ENCODE measurements at regions not wholly inside any gene's neighbourhood (a gene's known extent, or its start where the extent isn't known, plus 50 kb on each side); places are given as distances from the start of the nearest gene placed in this dataset.

DNA sequence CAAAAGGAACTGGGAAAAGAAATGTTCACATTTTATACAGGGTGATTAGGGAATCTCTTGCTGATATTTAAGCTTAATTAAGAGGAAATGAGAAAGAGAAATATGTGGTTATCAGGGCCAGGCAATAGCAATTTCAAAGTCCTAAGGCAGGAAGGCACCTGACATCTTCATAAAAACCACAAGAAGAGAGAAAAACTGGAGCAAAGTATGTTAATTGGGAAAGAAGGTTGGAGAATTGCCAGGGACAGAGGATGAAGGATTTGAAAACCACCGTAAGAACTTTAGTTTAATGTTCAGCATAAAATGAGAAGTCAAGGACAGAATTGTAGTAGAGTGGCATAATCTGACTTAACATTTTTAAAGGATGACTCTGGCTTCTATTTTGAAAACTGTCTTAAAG is 691.8 kb upstream of the NRXN1 start:
- no peaks in the 10 kb centered on the region for H3K36me3 ChIP-seq (ENCODE audit: control insufficient read depth, insufficient read depth, low read length)
- H3K27ac ChIP-seq (ENCODE audit: low read length): no peak overlapping the region
- no peaks in the 10 kb centered on the region for H3K4me1 ChIP-seq (ENCODE audit: control insufficient read depth, insufficient read depth, low read length)
- no peaks in the 10 kb centered on the region for H3K27me3 ChIP-seq (ENCODE audit: control insufficient read depth, insufficient read depth, low read length)
- H3K4me3 ChIP-seq (ENCODE audit: low read length): no peak overlapping the region
- no CpG with 5 or more reads among the region's 1 CpG for WGBS (ENCODE audit: insufficient coverage)
- no peak for DNase-seq
- H3K9me3 ChIP-seq (replicated peaks; ENCODE audit: control insufficient read depth, low read depth, low read length): no peaks in the 10 kb centered on the region

DNA sequence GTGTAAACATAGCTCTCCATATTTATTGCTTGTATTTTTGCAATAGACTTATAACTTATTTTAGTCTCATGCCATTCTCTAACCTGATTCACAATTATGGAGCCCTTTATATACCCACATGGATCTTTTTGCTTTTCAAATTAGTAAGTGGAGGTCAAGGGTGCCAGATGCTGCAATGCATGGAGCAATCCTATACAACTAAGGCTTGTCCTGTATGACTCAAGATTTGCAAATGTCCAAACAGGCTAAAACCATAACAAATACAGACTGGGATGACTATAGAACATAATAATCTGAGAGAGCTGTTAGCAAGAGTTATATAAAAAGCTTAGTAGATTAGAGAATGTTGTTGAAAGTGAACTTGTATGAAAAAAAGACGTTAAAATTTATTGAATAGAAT is 690.4 kb upstream of the NRXN1 start:
- DNase-seq: no peak
- Histone ChIP-seq H3K27me3 (ENCODE audit: control insufficient read depth, insufficient read depth, low read length) (no peaks in the 10 kb centered on the region), H3K4me3 (ENCODE audit: low read length) (no peak overlapping the region), H3K27ac (ENCODE audit: low read length) (no peak overlapping the region), H3K9me3 (replicated peaks; ENCODE audit: control insufficient read depth, low read depth, low read length) (no peaks in the 10 kb centered on the region), H3K36me3 (ENCODE audit: control insufficient read depth, insufficient read depth, low read length) (no peaks in the 10 kb centered on the region), H3K4me1 (ENCODE audit: control insufficient read depth, insufficient read depth, low read length) (no peaks in the 10 kb centered on the region)
- WGBS (ENCODE audit: insufficient coverage): no CpG with 5 or more reads among the region's 1 CpG

DNA sequence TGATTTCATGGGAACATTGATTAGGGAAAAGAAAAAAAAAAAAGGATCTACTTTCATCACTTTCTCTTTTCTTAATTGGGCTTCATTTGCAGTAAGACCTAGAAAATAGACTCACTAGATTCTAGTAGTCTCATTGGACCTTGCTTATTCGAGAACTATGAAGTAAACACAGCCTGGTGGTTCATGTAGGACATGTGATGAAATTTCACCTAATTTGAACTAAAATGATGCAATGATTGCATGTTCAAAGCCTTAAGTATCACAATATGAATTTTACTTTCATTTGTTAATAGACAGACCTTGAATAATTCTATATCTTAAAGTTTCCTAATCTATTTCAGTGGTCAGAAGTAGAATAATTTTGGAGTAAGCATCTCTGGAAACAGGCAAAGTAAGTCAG is 688.9 kb upstream of the NRXN1 start:
- Histone ChIP-seq H3K27ac (ENCODE audit: low read length) (no peak overlapping the region), H3K36me3 (ENCODE audit: control insufficient read depth, insufficient read depth, low read length) (no peaks in the 10 kb centered on the region), H3K4me3 (ENCODE audit: low read length) (no peak overlapping the region), H3K27me3 (ENCODE audit: control insufficient read depth, insufficient read depth, low read length) (no peaks in the 10 kb centered on the region), H3K4me1 (ENCODE audit: control insufficient read depth, insufficient read depth, low read length) (no peaks in the 10 kb centered on the region), H3K9me3 (replicated peaks; ENCODE audit: control insufficient read depth, low read depth, low read length) (no peaks in the 10 kb centered on the region)
- WGBS (ENCODE audit: insufficient coverage): no CpG with 5 or more reads among the region's 1 CpG
- no peak for DNase-seq

DNA sequence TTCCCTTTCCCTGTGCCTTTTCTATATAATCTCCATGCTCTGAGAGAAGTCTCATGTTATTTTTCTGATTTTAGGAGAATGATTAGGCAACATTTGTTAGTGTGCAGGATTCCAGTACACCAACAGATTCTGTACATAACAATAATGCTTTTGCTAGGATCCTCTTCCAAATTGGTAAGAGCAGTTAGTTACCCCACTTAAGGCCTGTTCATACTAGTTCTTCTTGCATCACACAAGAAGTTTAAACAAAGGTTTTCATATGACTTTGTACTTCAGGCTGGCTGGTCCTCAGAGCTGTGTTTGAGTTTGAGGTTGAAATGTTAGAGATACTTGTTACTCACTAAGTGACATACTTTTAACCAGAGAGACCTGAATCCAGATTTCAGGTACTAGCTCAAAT is 686.9 kb upstream of the NRXN1 start:
- no peak overlapping the region for H3K4me3 ChIP-seq (ENCODE audit: low read length)
- no peaks in the 10 kb centered on the region for H3K36me3 ChIP-seq (ENCODE audit: control insufficient read depth, insufficient read depth, low read length)
- H3K4me1 ChIP-seq (ENCODE audit: control insufficient read depth, insufficient read depth, low read length): no peaks in the 10 kb centered on the region
- no peaks in the 10 kb centered on the region for H3K27me3 ChIP-seq (ENCODE audit: control insufficient read depth, insufficient read depth, low read length)
- no peak for DNase-seq
- H3K9me3 ChIP-seq (replicated peaks; ENCODE audit: control insufficient read depth, low read depth, low read length): no peaks in the 10 kb centered on the region
- no peak overlapping the region for H3K27ac ChIP-seq (ENCODE audit: low read length)

DNA sequence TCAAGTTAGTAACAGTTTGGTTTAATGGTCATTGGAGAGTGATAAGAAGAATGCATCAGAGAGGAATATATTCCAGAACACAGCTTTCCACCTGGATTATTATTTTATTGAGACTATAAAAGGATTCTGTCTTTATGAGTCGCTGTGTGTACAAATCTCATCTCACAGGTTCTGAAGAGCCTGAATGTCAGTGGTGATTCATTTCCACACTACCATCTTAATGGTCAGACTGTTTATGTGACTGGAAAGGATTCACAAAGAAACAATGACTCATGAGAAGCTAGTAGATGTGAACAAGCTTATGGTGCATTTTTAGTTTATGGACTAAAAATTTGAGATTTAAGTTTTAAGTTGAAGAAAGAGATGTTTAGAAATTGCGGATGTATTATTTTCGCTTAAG is 685.4 kb upstream of the NRXN1 start:
- no peaks in the 10 kb centered on the region for H3K9me3 ChIP-seq (replicated peaks; ENCODE audit: control insufficient read depth, low read depth, low read length)
- no peaks in the 10 kb centered on the region for H3K36me3 ChIP-seq (ENCODE audit: control insufficient read depth, insufficient read depth, low read length)
- no CpG with 5 or more reads among the region's 3 CpGs for WGBS (ENCODE audit: insufficient coverage)
- H3K27ac ChIP-seq (ENCODE audit: low read length): no peak overlapping the region
- no peak for DNase-seq
- H3K4me1 ChIP-seq (ENCODE audit: control insufficient read depth, insufficient read depth, low read length): no peaks in the 10 kb centered on the region
- no peak overlapping the region for H3K4me3 ChIP-seq (ENCODE audit: low read length)
- no peaks in the 10 kb centered on the region for H3K27me3 ChIP-seq (ENCODE audit: control insufficient read depth, insufficient read depth, low read length)

DNA sequence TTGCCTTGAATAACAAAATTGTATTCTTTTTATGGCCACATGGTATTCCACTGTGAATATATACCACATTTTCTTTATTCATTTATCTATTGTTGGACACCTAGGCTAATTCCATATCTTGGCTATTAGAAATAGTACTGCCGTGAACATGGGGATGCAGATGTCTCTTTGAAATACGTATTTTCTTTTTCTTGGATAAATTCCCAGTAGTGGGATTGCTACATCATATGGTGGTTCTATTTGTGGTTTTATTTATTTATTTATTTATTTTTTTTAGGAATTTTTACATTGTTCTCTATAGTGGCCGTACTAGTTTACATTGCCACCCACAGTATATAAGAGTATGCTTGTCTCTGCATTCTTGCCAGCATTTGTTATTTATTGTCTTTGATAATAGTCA is 679.8 kb upstream of the NRXN1 start:
- no peaks in the 10 kb centered on the region for H3K27me3 ChIP-seq (ENCODE audit: control insufficient read depth, insufficient read depth, low read length)
- DNase-seq: peak; percentile 7
- no CpG with 5 or more reads among the region's 3 CpGs for WGBS (ENCODE audit: insufficient coverage)
- no peaks in the 10 kb centered on the region for H3K4me1 ChIP-seq (ENCODE audit: control insufficient read depth, insufficient read depth, low read length)
- H3K36me3 ChIP-seq (ENCODE audit: control insufficient read depth, insufficient read depth, low read length): no peaks in the 10 kb centered on the region
- no peak overlapping the region for H3K4me3 ChIP-seq (ENCODE audit: low read length)
- H3K9me3 ChIP-seq (replicated peaks; ENCODE audit: control insufficient read depth, low read depth, low read length): no peaks in the 10 kb centered on the region
- H3K27ac ChIP-seq (ENCODE audit: low read length): no peak overlapping the region

DNA sequence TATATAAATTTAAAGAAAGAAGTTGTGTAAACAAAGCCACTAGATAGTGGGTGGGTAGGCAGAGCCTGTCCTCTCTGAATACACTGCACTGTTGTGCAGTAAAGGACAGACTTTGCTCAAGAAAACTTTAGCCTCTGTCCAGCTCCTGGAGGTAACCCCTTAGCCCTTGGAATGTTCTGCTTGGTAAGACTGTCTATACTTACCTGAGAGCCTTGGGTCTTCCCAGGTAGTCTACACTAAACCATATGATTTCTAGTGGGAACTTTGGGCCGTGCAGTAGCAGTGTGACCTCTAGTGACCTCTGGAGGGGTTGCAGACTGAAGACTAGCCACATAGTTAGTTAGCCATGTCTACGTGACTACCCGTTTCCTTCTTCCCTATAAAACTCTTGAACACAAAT is 678.3 kb upstream of the NRXN1 start:
- Histone ChIP-seq H3K36me3 (ENCODE audit: control insufficient read depth, insufficient read depth, low read length) (no peaks in the 10 kb centered on the region), H3K27ac (ENCODE audit: low read length) (no peak overlapping the region), H3K4me1 (ENCODE audit: control insufficient read depth, insufficient read depth, low read length) (no peaks in the 10 kb centered on the region), H3K9me3 (replicated peaks; ENCODE audit: control insufficient read depth, low read depth, low read length) (no peaks in the 10 kb centered on the region), H3K4me3 (ENCODE audit: low read length) (no peak overlapping the region), H3K27me3 (ENCODE audit: control insufficient read depth, insufficient read depth, low read length) (no peaks in the 10 kb centered on the region)
- no CpG with 5 or more reads among the region's 3 CpGs for WGBS (ENCODE audit: insufficient coverage)
- DNase-seq: no peak

DNA sequence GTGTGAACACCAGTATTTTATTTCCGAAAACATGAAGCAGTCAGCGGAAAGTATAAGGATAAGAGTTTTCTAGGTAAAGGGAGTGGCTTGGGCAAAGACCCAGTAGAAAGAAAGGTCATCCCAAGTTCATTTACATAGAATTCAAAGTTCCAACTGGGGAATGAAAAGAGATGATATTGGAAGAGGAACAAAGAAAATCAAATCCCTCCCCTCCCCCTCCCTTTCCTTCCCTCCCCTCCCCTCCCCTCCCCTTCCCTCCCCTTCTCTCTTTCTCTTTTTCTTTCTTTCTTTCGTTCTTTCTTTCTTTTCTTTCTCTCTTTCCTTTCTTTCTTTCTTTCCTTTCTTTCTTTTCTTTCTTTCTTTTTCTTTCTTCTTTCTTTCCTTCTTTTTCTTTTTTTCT is 675.7 kb upstream of the NRXN1 start:
- H3K4me1 ChIP-seq (ENCODE audit: control insufficient read depth, insufficient read depth, low read length): no peaks in the 10 kb centered on the region
- WGBS (ENCODE audit: insufficient coverage): 100% methylated on average over 1 of the region's 3 CpGs
- no peak overlapping the region for H3K27ac ChIP-seq (ENCODE audit: low read length)
- H3K27me3 ChIP-seq (ENCODE audit: control insufficient read depth, insufficient read depth, low read length): no peaks in the 10 kb centered on the region
- H3K36me3 ChIP-seq (ENCODE audit: control insufficient read depth, insufficient read depth, low read length): no peaks in the 10 kb centered on the region
- peak; percentile 10 for DNase-seq
- H3K9me3 ChIP-seq (replicated peaks; ENCODE audit: control insufficient read depth, low read depth, low read length): no peaks in the 10 kb centered on the region
- no peak overlapping the region for H3K4me3 ChIP-seq (ENCODE audit: low read length)

DNA sequence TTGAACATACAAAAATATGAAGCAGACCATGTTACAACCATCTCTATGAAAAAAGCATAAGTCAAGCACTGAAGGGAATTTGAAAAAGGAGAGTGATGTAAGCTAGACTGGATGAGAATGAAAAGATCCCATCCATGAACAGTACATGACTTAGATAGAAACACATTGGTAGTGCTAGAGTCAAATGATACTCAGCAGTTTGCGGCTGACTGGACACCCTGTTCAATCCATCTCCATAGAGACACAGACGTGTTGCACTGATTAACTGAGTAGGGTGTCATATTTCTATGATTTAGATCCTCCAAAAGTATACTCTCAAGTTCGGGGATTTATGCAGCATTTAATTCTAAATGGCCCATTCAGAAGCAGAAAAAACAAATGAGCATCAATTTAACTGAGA is 674.3 kb upstream of the NRXN1 start:
- Histone ChIP-seq H3K27me3 (ENCODE audit: control insufficient read depth, insufficient read depth, low read length) (no peaks in the 10 kb centered on the region), H3K4me3 (ENCODE audit: low read length) (no peak overlapping the region), H3K9me3 (replicated peaks; ENCODE audit: control insufficient read depth, low read depth, low read length) (no peaks in the 10 kb centered on the region), H3K4me1 (ENCODE audit: control insufficient read depth, insufficient read depth, low read length) (no peaks in the 10 kb centered on the region), H3K36me3 (ENCODE audit: control insufficient read depth, insufficient read depth, low read length) (no peaks in the 10 kb centered on the region), H3K27ac (ENCODE audit: low read length) (no peak overlapping the region)
- no CpG with 5 or more reads among the region's 3 CpGs for WGBS (ENCODE audit: insufficient coverage)
- no peak for DNase-seq

DNA sequence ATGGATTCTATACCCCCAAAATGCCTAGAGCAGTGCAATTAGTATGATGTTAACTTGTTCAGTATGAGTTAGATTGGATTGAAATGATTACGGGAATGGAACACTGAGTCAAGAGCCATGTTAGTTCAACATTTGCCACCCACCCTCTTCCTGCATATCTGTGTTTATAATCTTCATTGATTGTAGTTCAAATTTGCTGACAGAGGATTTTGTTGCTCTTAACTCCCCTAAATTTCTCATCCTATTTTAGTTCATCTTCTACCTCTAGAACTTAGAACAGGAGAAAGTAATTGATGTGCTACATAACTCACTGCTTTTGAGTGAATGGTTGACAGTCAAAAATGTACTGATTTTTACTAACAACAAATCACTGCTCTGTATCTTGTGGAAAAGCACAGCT is 673.5 kb upstream of the NRXN1 start:
- H3K4me3 ChIP-seq (ENCODE audit: low read length): no peak overlapping the region
- H3K36me3 ChIP-seq (ENCODE audit: control insufficient read depth, insufficient read depth, low read length): no peaks in the 10 kb centered on the region
- no peaks in the 10 kb centered on the region for H3K27me3 ChIP-seq (ENCODE audit: control insufficient read depth, insufficient read depth, low read length)
- no CpG with 5 or more reads among the region's 1 CpG for WGBS (ENCODE audit: insufficient coverage)
- no peaks in the 10 kb centered on the region for H3K9me3 ChIP-seq (replicated peaks; ENCODE audit: control insufficient read depth, low read depth, low read length)
- H3K27ac ChIP-seq (ENCODE audit: low read length): no peak overlapping the region
- H3K4me1 ChIP-seq (ENCODE audit: control insufficient read depth, insufficient read depth, low read length): no peaks in the 10 kb centered on the region
- DNase-seq: no peak

DNA sequence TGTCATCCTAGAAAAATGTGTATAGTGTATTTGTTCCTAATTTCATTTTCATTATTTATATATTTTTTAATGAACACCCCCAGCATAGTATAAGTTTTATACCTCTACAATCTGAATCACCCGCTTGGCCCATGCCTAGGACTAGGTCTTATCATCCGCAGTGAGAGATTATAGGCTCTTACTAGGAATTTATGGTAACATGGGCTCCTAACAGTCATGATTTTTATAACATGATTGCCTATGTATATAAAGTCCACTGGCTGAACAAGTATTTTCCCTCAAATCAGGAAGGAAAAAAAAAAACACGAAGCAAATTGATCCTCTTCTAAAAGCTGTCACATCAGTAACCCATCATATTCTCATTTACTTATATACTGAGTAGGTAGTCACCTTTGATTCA is 666.1 kb upstream of the NRXN1 start:
- Histone ChIP-seq H3K27ac (ENCODE audit: low read length) (no peak overlapping the region), H3K4me1 (ENCODE audit: control insufficient read depth, insufficient read depth, low read length) (no peaks in the 10 kb centered on the region), H3K4me3 (ENCODE audit: low read length) (no peak overlapping the region), H3K36me3 (ENCODE audit: control insufficient read depth, insufficient read depth, low read length) (no peaks in the 10 kb centered on the region), H3K9me3 (replicated peaks; ENCODE audit: control insufficient read depth, low read depth, low read length) (no peaks in the 10 kb centered on the region), H3K27me3 (ENCODE audit: control insufficient read depth, insufficient read depth, low read length) (no peaks in the 10 kb centered on the region)
- no peak for DNase-seq
- no CpG with 5 or more reads among the region's 3 CpGs for WGBS (ENCODE audit: insufficient coverage)

All from muscle of leg (tissue), 3 donors.